Aorta (tissue), 5 donors: ENCODE measurements at regions not wholly inside any gene's neighbourhood (a gene's known extent, or its start where the extent isn't known, plus 50 kb on each side); places are given as distances from the start of the nearest gene placed in this dataset.
A peak's percentile ranks its signal among the peaks of the same experiment; 100 is the strongest.
"Not testable (repeated sequence)": the region's sequence is repeated elsewhere in the genome, so short reads cannot be mapped to it uniquely, and the experiment has no call there.

Experiments used
- ATAC-seq: fragments of 200-7000 bp; cut with Tn5 transposase; one replicate; pipeline ENCODE4 v1.9.1; 2022; ENCODE audit warnings: moderate library complexity; ENCODE audit not compliant: low FRiP score
- DNase-seq, 2 donors: peaks; one replicate each; pipeline ENCODE4 v3.0.0-alpha.2; 2020
- H3K27ac ChIP-seq, 2 donors: one replicate each; pipeline ENCODE4 v1.5.1; 2013; ENCODE audit warnings: low read length in 2 of 2, mild to moderate bottlenecking in 2 of 2, moderate library complexity in 2 of 2, control low read depth in 1 of 2, inconsistent platforms in 1 of 2, low read depth in 1 of 2
- H3K27me3 ChIP-seq, 2 donors: one replicate each; pipeline ENCODE4 v1.6.1; 2013; ENCODE audit warnings: control low read depth in 1 of 2, low read length in 1 of 2, mild to moderate bottlenecking in 1 of 2, moderate library complexity in 1 of 2; ENCODE audit not compliant: insufficient read depth in 2 of 2, control insufficient read depth in 1 of 2
- H3K36me3 ChIP-seq, 2 donors: one replicate each; pipeline ENCODE4 v1.6.1; 2013; ENCODE audit warnings: control low read depth in 1 of 2, low read length in 1 of 2, mild to moderate bottlenecking in 1 of 2; ENCODE audit not compliant: insufficient read depth in 2 of 2, control insufficient read depth in 1 of 2
- H3K4me1 ChIP-seq, 2 donors: one replicate each; pipeline ENCODE4 v1.6.1; 2013; ENCODE audit warnings: low read length in 2 of 2, control low read depth in 1 of 2, mild to moderate bottlenecking in 1 of 2, moderate library complexity in 1 of 2; ENCODE audit not compliant: insufficient read depth in 2 of 2, control insufficient read depth in 1 of 2
- H3K4me3 ChIP-seq, 2 donors: one replicate each; pipeline ENCODE4 v1.5.1; 2013; ENCODE audit warnings: low read length in 2 of 2, control low read depth in 1 of 2, mild to moderate bottlenecking in 1 of 2
- H3K9me3 ChIP-seq: one replicate; pipeline ENCODE4 v1.6.1; 2013; ENCODE audit warnings: mild to moderate bottlenecking, low read length; ENCODE audit not compliant: control insufficient read depth
- WGBS, 2 donors: extraction: QIAGEN DNeasy Blood & Tissue Kit; methylation state at CpG; one replicate each; pipeline ENCODE4 v1.1.7; 2013; 5-methylcytosine and 5-hydroxymethylcytosine counted together
- intact Hi-C, 2 donors: fragments of 100-400 bp; cut with DNase I; formaldehyde crosslinking; loops; one replicate each; pipeline versions ENCODE4 v1.14.2 to v1.15.0; 2022
- donor health status: healthy with polysubstance abuse.
- donor health status: Bipolar disorder and iron deficiency.
- donor health status: DM: no; HTN: no; CAD: no.
- donor health status: DM: no; HTN: no; CAD: no.
- donor health status: DM: yes; HTN: yes; CAD: no.

GRCh38 chr5:126677121-126677520, 76.4 kb downstream of the PHAX start:
- H3K27me3 ChIP-seq = no peaks in the 10 kb centered on the region
- DNase-seq (no peak), ATAC-seq (no peak)
- H3K9me3 ChIP-seq = no peaks in the 10 kb centered on the region
- H3K4me1 ChIP-seq = no peaks in the 10 kb centered on the region
- H3K27ac ChIP-seq = no peak overlapping the region
- WGBS, 2 donors = 97 to 98% methylated on average over 2 of the region's 2 CpGs
- intact Hi-C loops = loop anchor here (5.0 to 10.0 kb wide), 3 partner anchors 100 to 348 kb away; partner anchors contain the start of gene LMNB1 (in 2 of the 2)
- H3K36me3 ChIP-seq = no peaks in the 10 kb centered on the region
- no peak overlapping the region for H3K4me3 ChIP-seq

GRCh38 chr5:126680191-126680817, 79.6 kb downstream of the PHAX start:
- DNase-seq = peak in 1 of 2 donors; percentile 50
- Histone ChIP-seq H3K4me3 (no peak overlapping the region), H3K27ac (no peak overlapping the region), H3K27me3 (no peaks in the 10 kb centered on the region), H3K36me3 (no peaks in the 10 kb centered on the region), H3K4me1 (no peaks in the 10 kb centered on the region), H3K9me3 (no peaks in the 10 kb centered on the region)
- no peak for ATAC-seq
- intact Hi-C loops = no loop called here
- WGBS, 2 donors = 17 to 26% methylated on average over 4 of the region's 4 CpGs

GRCh38 chr5:126681314-126681713, 80.6 kb downstream of the PHAX start:
- H3K4me3 ChIP-seq, H3K27me3 ChIP-seq, H3K4me1 ChIP-seq, intact Hi-C loops, H3K27ac ChIP-seq, H3K9me3 ChIP-seq, H3K36me3 ChIP-seq, DNase-seq, ATAC-seq: not testable (repeated sequence)
- 71 to 75% methylated on average over 9 of the region's 9 CpGs for WGBS, 2 donors

GRCh38 chr5:126681970-126682369, 81.2 kb downstream of the PHAX start:
- no peaks in the 10 kb centered on the region for H3K36me3 ChIP-seq
- no peaks in the 10 kb centered on the region for H3K9me3 ChIP-seq
- H3K4me1 ChIP-seq = no peaks in the 10 kb centered on the region
- ATAC-seq = peak; percentile 61
- peak in 1 of 2 donors; percentile 49 for DNase-seq
- WGBS, 2 donors = 71% methylated on average over 6 of the region's 6 CpGs
- intact Hi-C loops = no loop called here
- H3K4me3 ChIP-seq = no peak overlapping the region
- H3K27me3 ChIP-seq = no peaks in the 10 kb centered on the region
- H3K27ac ChIP-seq = no peak overlapping the region

GRCh38 chr5:126682856-126683255, 82.1 kb downstream of the PHAX start:
- no peaks in the 10 kb centered on the region for H3K4me1 ChIP-seq
- intact Hi-C loops = no loop called here
- 95 to 100% methylated on average over 1 of the region's 1 CpG for WGBS, 2 donors
- ATAC-seq = peak; percentile 19
- H3K27ac ChIP-seq = no peak overlapping the region
- no peaks in the 10 kb centered on the region for H3K9me3 ChIP-seq
- H3K4me3 ChIP-seq = no peak overlapping the region
- no peak for DNase-seq
- H3K36me3 ChIP-seq = no peaks in the 10 kb centered on the region
- no peaks in the 10 kb centered on the region for H3K27me3 ChIP-seq

GRCh38 chr5:126683912-126684311, 83.2 kb downstream of the PHAX start:
- no peaks in the 10 kb centered on the region for H3K36me3 ChIP-seq
- no peak overlapping the region for H3K4me3 ChIP-seq
- no peak for ATAC-seq
- 82 to 85% methylated on average over 2 of the region's 2 CpGs for WGBS, 2 donors
- no peaks in the 10 kb centered on the region for H3K4me1 ChIP-seq
- no peak overlapping the region for H3K27ac ChIP-seq
- intact Hi-C loops = no loop called here
- H3K27me3 ChIP-seq = no peaks in the 10 kb centered on the region
- H3K9me3 ChIP-seq = no peaks in the 10 kb centered on the region
- no peak for DNase-seq

- intact Hi-C loops, H3K4me3 ChIP-seq, DNase-seq, H3K4me1 ChIP-seq, H3K36me3 ChIP-seq, H3K27ac ChIP-seq, H3K9me3 ChIP-seq, H3K27me3 ChIP-seq, ATAC-seq: not testable (repeated sequence)
- WGBS, 2 donors = 48 to 58% methylated on average over 13 of the region's 13 CpGs
Observed at GRCh38 chr5:126684656-126685442, 84.1 kb downstream of the PHAX start.

GRCh38 chr5:126686451-126687126, 85.8 kb downstream of the PHAX start:
- WGBS, 2 donors = 89 to 100% methylated on average over 1 of the region's 1 CpG
- Histone ChIP-seq H3K4me1 (no peaks in the 10 kb centered on the region), H3K36me3 (no peaks in the 10 kb centered on the region), H3K4me3 (no peak overlapping the region), H3K27me3 (no peaks in the 10 kb centered on the region), H3K27ac (no peak overlapping the region), H3K9me3 (no peaks in the 10 kb centered on the region)
- ATAC-seq (no peak), DNase-seq (no peak)
- intact Hi-C loops = no loop called here
